GM12864 (cell line): ENCODE measurements at regions not wholly inside any gene's neighbourhood (a gene's known extent, or its start where the extent isn't known, plus 50 kb on each side); places are given as distances from the start of the nearest gene placed in this dataset.

Experiments
- DNase-seq: peaks from one replicate; pipeline ENCODE4 v3.0.0-alpha.2; 2011; ENCODE audit warnings: low read depth
- H3K4me3 ChIP-seq: 2 replicates; pipeline ENCODE4 v1.5.1; 2011; ENCODE audit warnings: mild to moderate bottlenecking, low read depth, low read length, control low read depth
- TF ChIP-seq, protein P1 (sequence below): IDR thresholded peaks from 2 replicates; pipeline ENCODE4 v1.5.1; 2011; ENCODE audit warnings: low read depth, mild to moderate bottlenecking, moderate library complexity, low read length, control low read depth, inconsistent platforms; ENCODE audit errors: missing control alignments

DNA sequence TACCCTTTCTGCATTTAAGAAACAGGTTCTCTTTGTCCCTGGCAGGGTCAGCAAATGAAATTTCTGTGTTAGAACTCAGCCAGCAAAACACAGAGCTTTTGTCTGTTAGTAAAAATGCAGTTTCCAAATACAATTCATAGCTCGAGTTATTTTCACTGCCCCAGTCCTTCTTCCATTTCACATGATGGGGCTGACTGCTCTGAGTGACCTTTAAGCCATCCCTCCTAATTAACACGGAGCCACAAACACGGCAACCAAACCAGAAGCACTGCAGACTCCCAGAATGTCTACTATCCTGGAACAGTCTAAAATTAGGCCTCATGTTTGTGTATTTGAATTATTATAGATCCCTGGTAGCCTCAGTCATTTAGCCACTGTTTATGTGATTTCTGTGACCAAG, 99.1 kb upstream of the RGS4 start:
- TF ChIP-seq, protein P1, sequence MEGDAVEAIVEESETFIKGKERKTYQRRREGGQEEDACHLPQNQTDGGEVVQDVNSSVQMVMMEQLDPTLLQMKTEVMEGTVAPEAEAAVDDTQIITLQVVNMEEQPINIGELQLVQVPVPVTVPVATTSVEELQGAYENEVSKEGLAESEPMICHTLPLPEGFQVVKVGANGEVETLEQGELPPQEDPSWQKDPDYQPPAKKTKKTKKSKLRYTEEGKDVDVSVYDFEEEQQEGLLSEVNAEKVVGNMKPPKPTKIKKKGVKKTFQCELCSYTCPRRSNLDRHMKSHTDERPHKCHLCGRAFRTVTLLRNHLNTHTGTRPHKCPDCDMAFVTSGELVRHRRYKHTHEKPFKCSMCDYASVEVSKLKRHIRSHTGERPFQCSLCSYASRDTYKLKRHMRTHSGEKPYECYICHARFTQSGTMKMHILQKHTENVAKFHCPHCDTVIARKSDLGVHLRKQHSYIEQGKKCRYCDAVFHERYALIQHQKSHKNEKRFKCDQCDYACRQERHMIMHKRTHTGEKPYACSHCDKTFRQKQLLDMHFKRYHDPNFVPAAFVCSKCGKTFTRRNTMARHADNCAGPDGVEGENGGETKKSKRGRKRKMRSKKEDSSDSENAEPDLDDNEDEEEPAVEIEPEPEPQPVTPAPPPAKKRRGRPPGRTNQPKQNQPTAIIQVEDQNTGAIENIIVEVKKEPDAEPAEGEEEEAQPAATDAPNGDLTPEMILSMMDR, result no peak
- no peak overlapping the region for H3K4me3 ChIP-seq
- DNase-seq, result no peak

DNA sequence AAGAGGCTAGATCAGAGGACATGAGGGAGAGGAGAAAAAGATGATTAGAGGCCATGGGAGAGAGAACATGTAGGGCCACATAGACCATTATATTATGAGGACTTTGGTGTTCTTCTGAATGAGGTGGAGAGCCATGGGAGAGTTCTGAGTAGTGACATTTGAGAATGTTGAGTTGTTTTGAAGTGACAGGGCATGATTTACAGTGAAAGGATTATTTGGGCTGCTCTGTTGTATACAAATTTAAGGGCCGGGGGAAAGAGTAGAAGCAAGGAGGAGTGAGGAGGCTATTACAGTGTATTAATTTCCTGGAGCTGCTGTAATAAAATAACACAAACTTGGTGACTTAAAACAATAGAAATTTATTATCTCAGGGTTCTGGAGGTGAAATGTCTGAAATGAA, 102.5 kb upstream of the RGS4 start:
- H3K4me3 ChIP-seq, result no peak overlapping the region
- DNase-seq, result no peak
- TF ChIP-seq, protein P1, result no peak

DNA sequence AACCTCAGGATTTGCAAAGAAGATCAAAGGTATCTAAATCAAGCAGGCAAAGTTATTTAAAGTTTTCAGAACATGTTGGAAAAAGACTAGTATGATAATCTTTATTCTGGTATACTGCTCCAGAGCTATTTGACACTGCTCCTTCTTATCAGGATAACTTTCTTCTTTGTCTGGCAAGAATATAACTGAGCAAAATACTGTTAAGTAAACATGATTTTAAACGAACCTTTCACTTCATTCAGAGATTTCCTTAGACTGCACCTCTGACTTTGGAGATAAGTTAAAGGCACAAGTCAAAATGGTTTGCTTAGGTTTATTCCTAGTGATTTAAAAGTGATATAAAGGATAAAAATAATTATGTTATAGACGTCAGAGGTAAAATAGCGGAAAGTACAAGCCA, 103.9 kb upstream of the CCDC190 start:
- no peak for DNase-seq
- H3K4me3 ChIP-seq, result no peak overlapping the region
- TF ChIP-seq, protein P1, result no peak

DNA sequence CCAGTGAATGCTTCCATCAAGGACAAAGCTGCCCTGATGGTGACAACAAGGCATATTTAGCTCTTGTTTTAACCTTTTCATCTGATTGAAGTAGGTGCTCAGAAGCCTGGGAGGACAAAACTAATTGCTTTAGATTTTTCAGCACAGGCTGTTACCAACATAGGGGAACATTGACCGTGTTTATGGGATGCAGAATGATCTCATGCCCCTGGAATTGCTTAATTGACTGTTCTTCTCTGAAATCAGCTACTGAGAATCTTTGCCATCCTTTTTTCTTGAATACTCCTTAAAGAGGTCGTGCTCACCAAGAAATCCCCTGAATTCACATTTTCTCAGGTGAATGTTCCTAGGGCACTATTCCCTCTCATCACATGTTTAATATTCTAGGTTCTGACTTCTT, 95.9 kb upstream of the CCDC190 start:
- no peak for DNase-seq
- TF ChIP-seq, protein P1, result no peak
- no peak overlapping the region for H3K4me3 ChIP-seq

DNA sequence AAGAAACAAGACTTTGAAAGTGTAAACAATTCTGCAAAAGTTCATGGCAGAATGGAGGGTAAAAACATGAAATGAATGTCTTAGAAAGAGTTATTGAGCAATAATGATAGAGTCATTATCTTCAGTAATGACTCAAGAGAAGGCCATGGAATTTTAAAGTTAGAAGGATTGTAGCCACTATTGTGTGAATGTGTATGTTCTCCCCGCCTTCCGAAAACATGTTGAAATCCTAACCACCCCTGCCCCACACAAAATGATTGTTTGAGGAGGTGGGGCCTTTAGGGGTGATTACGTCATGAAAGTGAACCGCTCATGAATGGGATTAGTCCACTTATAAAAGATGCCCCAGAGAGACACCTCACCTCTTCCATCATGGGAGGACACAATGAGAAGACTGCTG, 93.8 kb upstream of the CCDC190 start:
- TF ChIP-seq, protein P1, result no peak
- no peak for DNase-seq
- no peak overlapping the region for H3K4me3 ChIP-seq

DNA sequence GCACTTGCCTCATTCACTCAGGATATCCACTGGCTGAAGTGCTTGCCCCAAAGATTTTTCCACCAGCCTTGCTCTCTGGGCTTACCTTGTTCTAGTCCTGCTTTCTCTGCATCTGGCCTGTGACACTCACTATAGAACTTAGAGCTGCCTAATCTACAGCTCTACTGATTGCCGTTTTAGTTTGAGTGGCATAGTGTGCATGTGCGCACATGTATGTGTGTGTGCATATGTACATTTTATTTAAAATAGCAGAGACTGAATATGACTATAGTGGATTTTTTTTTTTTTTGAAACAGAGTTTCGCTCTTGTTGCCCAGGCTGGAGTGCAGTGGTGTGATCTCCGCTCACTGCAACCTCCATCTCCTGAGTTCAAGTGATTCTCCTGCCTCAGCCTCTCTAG, 92.0 kb upstream of the CCDC190 start:
- no peak overlapping the region for H3K4me3 ChIP-seq
- no peak for DNase-seq
- TF ChIP-seq, protein P1, result no peak

DNA sequence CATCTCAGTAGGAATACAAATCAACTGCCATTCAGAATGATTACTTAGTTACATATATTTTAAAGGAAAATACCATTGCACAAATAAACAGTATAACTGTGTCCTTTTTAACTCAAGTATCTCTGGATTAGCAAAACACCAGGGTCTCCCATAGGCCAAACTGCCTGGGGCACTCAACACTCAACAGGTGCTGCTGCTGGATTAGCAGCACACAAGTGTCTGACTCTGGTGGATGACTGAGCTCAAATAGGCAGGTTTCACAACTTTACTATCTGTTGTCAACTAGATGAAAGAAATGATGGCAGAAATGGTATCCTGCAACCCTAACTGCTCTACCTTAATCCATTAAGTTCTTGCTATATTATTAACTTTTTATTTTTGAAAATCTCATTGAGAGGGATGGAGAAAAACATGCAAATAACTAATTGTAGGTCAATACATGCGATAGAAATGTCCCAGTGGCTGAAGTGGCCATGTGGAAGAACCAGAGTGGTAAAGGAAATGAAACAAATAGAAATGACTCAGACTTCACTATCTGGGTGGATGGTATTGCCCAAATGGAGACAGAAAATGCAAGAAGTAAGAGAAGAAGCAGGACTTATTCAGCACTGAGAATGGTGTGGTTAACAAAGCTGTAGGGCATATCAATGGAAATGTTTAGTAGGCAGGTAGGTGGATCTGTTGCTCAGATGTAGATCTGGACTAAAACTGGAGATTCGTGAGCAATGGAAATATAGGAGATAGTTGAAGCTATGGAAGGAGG, 90.8 kb upstream of the CCDC190 start:
- TF ChIP-seq, protein P1, result no peak
- DNase-seq, result peak; percentile 45
- H3K4me3 ChIP-seq, result no peak overlapping the region
